GM10266 (cell line): ENCODE measurements at regions not wholly inside any gene's neighbourhood (a gene's known extent, or its start where the extent isn't known, plus 50 kb on each side); places are given as distances from the start of the nearest gene placed in this dataset.

ENCODE experiments used
- DNase-seq: peaks from one replicate; pipeline ENCODE4 v3.0.0; 2012; ENCODE audit errors: extremely low spot score
- CTCF ChIP-seq: IDR thresholded peaks from 2 replicates; pipeline ENCODE4 v1.5.1; 2012; ENCODE audit warnings: mild to moderate bottlenecking, low read depth; ENCODE audit not compliant: control insufficient read depth, insufficient read depth; ENCODE audit errors: missing control alignments

DNA sequence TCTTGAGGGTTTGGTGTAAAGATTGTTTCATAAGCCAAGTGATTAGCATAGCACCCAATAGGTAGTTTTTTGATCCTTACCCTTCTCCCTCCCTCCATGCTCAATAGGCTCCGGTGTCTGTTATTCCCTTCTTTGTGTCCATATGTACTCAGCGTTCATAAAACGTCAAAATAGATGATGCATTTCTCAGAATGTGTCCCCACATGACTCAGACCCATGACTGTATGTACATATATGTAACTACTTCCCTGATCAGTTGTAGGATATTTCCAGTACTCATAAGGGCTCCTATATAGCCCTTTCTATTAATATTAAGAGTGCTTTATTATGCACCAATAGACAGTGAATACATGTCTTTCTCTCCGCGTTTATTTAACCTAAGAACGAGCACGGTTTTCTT lies 466.9 kb downstream of the KIF20B start:
- TF ChIP-seq CTCF = no peak
- DNase-seq = no peak

- no peak for TF ChIP-seq CTCF
- DNase-seq = no peak
Observed at GRCh38 chr10:90171014-90171722, 469.8 kb downstream of the KIF20B start.

GRCh38 chr10:90174531-90174930 lies 473.1 kb downstream of the KIF20B start:
- no peak for TF ChIP-seq CTCF
- no peak for DNase-seq

- no peak for TF ChIP-seq CTCF
- no peak for DNase-seq
Observed at GRCh38 chr10:90175161-90175681, 473.8 kb downstream of the KIF20B start.

- no peak for TF ChIP-seq CTCF
- no peak for DNase-seq
Observed at GRCh38 chr10:90179696-90180407, 478.5 kb downstream of the KIF20B start.

DNA sequence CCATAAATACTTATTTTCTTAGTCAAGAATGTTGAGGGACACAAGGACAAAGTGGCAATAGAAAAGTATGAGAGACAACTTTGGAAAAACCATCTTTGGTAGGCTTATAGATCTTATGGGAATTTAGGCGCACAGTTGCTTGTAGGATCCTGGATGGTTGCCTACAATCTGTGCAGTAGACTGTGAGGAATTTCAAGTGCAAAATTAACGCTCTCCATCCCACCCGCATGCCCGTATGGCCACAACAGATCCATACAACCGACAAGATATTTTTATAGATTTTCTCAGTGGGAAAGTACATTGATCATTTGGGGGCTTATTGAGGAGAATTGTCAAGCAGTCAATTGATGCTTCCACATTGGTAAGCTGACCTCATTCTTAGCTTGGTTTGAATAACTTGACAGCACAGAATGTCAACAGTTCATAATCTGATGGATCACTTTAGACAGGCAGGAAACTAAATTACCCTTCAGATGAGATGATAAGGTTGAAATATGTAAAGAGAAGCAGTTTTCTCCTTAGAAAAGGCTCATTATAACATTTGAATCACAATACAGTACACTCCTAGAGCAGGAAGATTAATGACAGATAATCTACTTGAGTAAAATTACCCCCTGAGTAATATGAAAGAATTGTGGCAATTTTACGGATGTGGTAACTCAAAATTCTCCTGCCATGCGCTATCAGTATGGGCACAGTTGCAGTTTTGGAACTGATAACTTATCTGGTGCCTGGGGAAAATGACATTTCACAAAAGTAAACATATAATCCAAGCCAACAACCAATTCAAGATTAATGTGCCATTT lies 479.7 kb downstream of the KIF20B start:
- no peak for TF ChIP-seq CTCF
- no peak for DNase-seq
